A673 (cell line): ENCODE measurements at regions not wholly inside any gene's neighbourhood (a gene's known extent, or its start where the extent isn't known, plus 50 kb on each side); places are given as distances from the start of the nearest gene placed in this dataset.

Experiments used
- CTCF ChIP-seq: fragments of 300-800, 200-600 bp; sonication (generic); conservative IDR thresholded peaks from 2 replicates; pipeline ENCODE4 v1.5.1; 2017; ENCODE audit warnings: low read depth, mild to moderate bottlenecking, antibody characterized with exemption, low read length, moderate library complexity, mixed read lengths
- EZH2 ChIP-seq: fragments of 200-600 bp; sonication (generic); IDR thresholded peaks from 2 replicates; pipeline ENCODE4 v1.6.1; 2017; ENCODE audit warnings: borderline replicate concordance, low read depth, mild to moderate bottlenecking, mixed read lengths, antibody characterized with exemption, low read length; ENCODE audit not compliant: poor library complexity, severe bottlenecking

GRCh38 chr5:2582106-2582505, 169.4 kb downstream of the IRX2 start:
- TF ChIP-seq CTCF (no peak), EZH2 (no peak)
